GM18867 (cell line): ENCODE measurements at regions not wholly inside any gene's neighbourhood (a gene's known extent, or its start where the extent isn't known, plus 50 kb on each side); places are given as distances from the start of the nearest gene placed in this dataset.
"Not testable (repeated sequence)": the region's sequence is repeated elsewhere in the genome, so short reads cannot be mapped to it uniquely, and the experiment has no call there.

Experiments used
- ATAC-seq: cut with Tn5 transposase; IDR thresholded peaks from one replicate; pipeline ENCODE4 v1.9.1; 2021; ENCODE audit warnings: mild to moderate bottlenecking, moderate library complexity; ENCODE audit not compliant: unreplicated experiment

GRCh38 chr3:144431134-144431533, 459.5 kb downstream of the DIPK2A start:
- peak; percentile 54 for ATAC-seq

- ATAC-seq = no peak
Measured at GRCh38 chr3:144433006-144433405, 461.4 kb downstream of the DIPK2A start.

GRCh38 chr3:144437989-144438388, 466.4 kb downstream of the DIPK2A start:
- ATAC-seq = no peak

- no peak for ATAC-seq
Measured at GRCh38 chr3:144444061-144444460, 472.4 kb downstream of the DIPK2A start.

GRCh38 chr3:144444546-144444945, 472.9 kb downstream of the DIPK2A start:
- no peak for ATAC-seq

DNA sequence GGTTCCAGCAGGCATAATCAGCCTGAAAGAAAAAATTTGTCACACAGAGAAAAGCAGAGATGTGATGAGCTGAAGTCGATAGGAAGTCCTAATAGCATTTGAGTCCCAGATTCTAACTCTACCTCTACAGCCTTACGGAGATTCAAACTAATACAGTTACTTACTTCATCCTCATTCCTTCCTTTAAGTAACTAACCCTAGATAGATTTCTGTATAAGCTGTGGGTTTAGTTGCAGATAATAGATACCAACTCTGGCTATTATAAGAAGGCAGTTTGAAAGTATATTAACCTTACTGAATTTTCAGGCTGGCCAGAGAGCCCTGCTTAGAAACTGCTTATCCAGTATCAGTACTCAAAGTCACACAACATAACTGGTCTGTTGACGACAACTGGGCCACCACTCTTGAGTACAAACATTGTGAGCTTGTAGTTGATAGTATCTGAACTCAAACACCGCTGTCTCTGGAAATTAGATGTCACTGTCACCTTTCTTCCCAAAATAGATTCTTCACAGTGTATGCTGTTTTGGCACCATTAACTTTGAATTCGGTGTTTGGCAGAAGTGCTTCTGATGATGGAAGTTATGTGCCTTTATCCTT, 484.3 kb downstream of the DIPK2A start:
- ATAC-seq = peak; percentile 31

DNA sequence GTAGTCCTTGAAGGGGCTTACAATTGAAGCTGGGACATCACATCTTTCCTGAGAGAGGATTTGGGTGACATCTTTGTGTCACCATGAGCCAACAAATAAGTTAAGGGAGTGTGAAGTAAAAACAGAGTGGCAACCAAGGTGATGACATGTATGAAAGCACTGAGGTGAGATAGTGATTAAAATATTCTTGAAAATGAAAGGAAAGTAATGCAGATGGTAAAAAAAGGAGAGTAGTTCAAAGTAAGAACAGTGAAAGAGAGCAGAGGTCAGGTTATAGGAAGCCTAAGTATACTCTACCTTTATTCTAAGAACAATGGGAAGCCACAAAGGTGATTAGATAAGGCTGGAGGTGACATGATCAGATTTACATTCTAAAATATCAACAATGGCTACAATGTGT, 486.1 kb downstream of the DIPK2A start:
- ATAC-seq = peak; percentile 77

GRCh38 chr3:144458283-144458682, 486.7 kb downstream of the DIPK2A start:
- ATAC-seq = peak; percentile 36

GRCh38 chr3:144462337-144462736, 490.7 kb downstream of the DIPK2A start:
- no peak for ATAC-seq

DNA sequence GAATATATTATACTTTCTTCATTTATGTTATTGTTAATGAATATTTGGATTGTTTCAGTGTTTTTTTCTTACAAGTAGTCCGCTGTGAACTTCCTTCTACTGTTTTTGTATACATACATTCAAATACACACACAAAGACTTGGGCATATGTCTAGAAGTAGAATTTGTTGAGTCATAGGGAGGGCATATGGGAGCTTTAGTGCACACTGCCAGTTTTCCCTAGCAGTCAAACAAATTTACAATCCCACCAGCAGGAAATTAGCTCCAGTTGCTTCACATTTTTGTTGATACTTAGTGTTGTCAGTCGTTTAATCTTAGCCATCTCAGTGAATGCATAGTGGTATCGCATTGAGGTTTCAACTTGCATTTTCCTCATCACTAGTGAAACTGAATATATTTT, 492.3 kb downstream of the DIPK2A start:
- ATAC-seq = no peak

DNA sequence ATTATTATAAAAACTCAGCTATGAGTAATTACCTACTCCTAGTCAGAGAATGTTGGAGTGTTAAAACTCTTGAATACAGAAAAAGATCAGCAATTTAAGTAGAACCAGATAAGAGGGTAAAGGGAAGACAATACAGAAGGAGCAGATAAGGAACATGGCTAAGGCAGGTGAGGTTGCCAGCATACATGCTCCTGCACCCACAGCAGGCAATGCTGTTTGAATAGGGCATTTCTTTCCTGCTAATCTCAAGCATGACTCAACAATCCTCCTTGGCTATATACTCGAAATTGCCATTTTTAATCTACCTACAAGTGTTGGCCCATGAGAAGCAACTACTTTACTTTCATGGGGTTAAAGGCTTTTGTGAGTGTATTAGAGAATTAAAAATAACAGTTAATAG, 494.5 kb downstream of the DIPK2A start:
- ATAC-seq = no peak

- no peak for ATAC-seq
Measured at GRCh38 chr3:144466540-144466939, 494.9 kb downstream of the DIPK2A start.

- ATAC-seq = no peak
Measured at GRCh38 chr3:144470666-144471065, 499.0 kb downstream of the DIPK2A start.

- no peak for ATAC-seq
Measured at GRCh38 chr3:144477593-144477992, 506.0 kb downstream of the DIPK2A start.

DNA sequence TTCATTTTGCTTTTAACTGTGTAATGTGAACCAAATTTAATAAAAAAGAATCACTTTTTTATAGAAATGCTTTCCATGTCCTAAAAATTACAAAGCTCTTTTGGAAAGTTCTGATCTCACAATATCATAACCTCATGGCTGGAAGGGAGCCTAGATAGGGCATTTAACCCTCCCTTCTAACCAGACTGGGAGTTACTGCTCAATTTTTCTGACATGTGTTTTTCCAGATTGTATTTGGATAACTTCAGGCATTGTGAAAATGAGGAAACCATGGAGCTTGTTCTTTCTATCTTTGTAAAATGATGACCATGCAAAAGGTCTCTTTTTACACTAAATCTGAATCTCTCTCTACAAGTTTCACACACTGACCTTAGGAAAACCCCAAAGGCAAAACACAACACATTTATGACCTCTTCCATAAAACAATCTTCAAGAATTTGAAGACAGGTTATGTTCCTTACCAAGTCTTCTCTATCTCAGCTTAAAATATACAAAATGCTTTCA, 508.8 kb downstream of the DIPK2A start:
- no peak for ATAC-seq

DNA sequence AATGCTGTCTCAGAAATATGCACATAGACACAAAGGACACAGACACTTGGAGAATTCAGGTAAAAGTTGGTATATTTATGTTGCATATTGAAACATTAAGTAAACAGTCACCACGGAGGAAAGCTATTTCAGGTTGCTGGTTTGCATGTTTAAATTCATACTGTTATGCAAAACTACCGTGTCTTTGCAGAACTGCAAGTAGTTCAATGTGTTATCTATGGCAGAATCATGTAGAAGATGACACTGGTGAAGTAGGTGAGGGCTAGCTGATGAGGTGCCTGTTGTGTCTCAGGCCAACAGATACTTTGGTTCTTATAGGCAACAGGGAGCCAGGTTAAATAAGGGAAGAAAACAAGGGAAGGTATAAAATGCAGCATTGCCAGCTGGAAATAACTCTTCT, 511.3 kb downstream of the DIPK2A start:
- ATAC-seq = peak; percentile 91

GRCh38 chr3:144487011-144487410, 515.4 kb downstream of the DIPK2A start:
- ATAC-seq = no peak

- ATAC-seq = no peak
Measured at GRCh38 chr3:144488927-144489326, 517.3 kb downstream of the DIPK2A start.

DNA sequence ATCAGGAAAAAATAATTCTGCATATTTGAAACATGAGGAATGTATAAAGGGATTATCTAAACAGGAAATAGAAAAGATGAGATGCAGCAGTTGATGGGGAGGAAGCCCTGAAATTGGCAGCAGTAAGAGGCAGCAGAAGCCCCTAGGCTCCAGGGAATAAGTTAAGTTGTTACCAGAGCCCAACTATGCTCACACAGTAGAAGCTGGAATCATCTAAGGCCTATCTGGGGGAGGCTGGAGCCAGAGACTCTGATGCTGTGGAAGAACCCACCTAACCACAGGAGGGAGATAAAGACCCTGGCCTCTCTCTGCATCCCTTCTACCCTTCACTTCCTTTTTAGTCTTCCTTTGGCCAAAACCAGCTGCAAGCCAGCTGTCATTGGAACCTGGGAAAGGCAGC, 519.7 kb downstream of the DIPK2A start:
- no peak for ATAC-seq

- ATAC-seq = not testable (repeated sequence)
Measured at GRCh38 chr3:144494651-144495050, 523.0 kb downstream of the DIPK2A start.

DNA sequence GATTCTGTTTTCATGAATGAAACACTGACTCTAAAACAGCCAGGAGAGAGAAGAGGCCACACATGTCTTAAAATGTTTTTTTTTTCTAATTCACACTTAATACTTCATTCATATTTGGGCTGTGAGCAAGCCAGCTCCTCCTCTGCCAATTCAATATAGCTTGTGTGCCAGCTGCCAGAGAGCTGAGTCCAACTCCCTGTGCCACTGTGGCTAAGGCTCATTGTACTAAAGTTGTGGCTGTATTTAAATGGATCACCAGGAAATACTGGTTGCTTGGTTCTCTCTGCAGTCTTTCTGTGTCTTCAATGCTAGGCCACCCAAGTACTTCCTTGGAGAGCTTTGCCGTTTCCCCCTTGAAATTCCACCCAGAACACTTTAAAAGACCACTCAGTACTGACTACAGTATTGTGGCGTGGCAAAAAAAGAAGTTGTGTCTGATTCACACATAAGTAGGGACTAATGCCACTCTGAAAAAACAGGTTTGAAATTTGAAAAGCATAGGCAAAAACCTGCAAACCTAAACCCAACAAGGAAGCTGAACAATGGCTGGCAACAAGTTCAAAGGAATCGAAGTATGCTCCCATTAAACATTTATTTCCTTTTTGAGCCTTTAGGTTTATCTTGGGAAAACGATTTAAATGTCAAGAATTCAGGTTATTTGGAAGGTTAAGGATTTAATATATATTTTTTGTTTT, 524.7 kb downstream of the DIPK2A start:
- ATAC-seq = no peak

DNA sequence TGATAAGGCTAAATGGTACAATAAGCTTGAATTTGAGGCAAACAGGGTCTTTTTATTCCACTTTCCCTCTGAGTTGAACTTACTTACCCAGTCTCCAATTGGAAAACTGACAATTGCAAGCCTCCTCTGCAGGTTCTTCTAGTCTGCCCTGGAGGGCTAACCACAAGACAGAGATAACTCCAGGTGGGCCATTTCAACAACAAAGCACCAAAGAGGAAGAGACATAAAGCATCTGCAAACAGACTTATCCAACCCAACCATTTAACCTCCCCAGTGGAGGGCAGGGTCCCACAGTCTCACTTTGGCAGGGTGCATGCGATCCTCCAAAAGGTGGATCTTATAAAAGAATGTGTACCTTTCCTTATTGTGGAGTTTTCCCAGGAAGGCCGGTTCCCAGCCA, 525.8 kb downstream of the DIPK2A start:
- ATAC-seq = no peak
